ENCODE measurements at regions not wholly inside any gene's neighbourhood (a gene's known extent, or its start where the extent isn't known, plus 50 kb on each side); places are given as distances from the start of the nearest gene placed in this dataset.
A peak's percentile ranks its signal among the peaks of the same experiment; 100 is the strongest.

GRCh38 chr3:187977659-187978058 lies 176.3 kb upstream of the LPP start:
- no peak for DNase-seq

DNA sequence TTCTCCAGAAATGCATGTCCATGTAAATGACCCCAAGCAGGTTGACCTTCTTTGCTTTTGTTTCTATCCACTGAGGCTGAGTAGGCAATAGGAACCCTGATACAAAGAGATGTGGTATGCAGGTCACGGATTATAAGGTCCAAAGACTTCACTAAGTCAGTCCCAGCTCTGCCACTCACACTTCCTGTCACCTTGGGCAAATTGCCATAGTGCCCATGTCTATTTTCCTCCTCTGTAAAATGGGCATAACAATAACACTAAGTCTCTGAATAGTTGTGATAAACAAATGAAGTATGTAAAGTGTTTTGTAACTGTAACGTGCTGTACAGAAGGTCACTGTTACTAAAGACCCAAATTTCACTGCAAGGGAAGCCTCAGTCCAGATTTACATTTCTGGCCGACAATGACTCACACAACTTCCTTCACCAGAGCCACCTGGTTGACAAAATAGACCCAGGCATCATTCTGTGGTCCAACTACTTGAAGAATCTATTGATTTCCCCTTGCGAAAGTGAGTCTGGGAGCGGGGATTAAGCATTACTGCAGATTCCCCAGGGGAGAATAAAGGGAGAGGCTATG lies 175.4 kb upstream of the LPP start:
- DNase-seq = no peak

- no peak for DNase-seq
Measured at GRCh38 chr3:187979564-187979963, 174.4 kb upstream of the LPP start.

DNA sequence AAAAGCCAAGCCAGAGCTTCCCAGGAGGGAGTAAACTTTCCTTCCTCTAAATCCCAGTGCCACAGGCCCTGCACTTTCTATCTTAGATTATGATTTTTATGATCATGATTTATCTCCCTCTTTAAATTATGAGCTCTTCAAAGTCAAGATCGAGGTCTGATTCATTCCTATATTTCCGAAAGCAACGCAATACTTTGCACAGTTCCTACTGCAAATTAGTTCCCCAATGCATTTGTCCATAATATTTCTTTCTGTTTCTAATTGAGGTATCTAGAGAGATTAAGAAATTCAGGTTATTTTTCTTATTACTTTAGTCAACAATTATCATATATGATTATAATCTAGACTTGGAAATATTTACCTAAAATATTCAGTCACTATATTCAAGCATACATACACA lies 173.1 kb upstream of the LPP start:
- no peak for DNase-seq

DNA sequence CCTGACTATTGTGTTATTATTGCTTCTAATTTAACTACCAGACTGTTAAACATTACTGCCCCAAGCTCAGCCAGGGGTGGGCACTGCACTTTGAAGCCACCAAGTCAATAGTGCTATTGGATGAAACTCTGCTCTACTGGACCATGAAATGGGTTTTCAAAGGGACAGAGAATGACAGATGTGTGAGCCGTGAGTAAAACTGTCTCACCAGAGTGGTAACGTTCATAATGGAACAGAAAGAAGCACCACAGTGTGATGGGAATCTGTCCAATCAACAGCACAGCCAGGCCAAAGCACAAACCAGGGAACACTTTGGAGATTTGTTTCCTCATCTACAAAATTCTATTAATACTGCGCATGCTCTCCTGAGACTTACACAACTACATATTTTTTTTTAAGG lies 171.8 kb upstream of the LPP start:
- no peak for DNase-seq

DNA sequence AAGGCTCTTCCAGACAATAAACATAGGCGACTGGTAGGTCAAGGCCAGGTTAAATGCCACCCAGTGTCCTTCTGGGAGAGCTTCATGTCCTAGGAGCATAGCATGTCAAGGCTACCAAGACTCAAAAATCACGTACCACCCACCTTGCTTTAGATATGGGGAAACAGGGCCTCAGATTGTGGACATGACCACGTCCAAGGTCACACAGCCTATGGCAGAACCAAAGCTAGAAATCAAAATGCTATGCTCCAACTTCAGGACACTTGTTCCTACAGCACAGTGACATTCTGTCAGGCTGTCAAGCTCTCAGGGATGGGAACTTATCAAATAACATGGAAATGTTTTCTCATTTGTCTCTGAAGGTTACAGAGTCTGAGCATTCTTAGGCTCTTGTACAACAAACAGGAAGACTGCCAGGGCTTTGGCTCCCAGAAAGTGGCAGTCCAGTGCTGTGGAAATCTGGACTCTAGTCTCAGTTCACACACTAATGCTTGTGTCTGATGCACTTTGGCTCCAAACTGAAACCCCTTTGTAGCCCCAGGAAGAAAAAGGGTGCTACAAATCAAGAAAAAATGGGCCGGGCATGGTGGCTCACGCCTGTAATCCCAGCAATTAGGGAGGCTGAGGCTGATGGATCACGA lies 170.4 kb upstream of the LPP start:
- DNase-seq = no peak

DNA sequence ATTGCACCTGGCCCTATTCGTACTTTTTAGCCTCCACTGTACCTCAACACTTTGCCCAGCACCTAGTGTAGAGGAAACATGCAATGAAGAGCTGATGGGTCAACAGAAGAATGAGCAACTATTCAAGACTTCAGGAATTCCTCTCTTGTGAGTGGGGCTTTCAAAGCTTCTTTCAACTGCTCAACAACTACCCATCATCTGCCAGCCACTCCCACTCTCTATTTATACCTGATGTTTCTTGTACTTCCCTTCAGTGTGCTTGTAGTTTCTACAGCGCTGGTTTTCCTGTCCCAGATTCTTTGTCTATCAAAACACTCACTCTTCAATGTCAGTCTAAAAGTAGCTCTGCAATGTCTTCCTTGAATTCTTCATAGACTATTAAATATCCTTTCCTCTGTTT lies 168.3 kb upstream of the LPP start:
- DNase-seq = no peak

DNA sequence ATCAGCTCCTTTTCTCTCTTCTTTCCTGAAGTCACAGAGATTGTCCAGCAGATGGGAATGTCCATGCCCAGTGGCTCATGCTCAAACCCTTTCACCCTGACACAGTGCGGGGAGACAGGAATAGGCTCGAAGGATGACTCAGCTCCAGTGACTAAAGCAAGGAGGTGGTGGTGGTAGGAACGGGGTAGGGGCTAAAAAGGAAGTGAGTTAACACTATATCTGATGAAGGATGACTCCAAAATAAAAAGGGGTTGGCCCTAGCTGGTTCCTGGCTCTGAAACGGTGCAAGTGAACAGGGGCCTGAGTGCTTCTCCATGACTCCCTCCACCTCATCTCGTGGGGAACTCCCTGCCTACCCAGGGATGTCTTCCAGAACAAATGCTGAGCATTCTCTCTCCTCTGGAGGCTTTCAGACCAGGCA lies 167.4 kb upstream of the LPP start:
- DNase-seq = no peak

GRCh38 chr3:187987187-187987586 lies 166.8 kb upstream of the LPP start:
- DNase-seq = no peak

DNA sequence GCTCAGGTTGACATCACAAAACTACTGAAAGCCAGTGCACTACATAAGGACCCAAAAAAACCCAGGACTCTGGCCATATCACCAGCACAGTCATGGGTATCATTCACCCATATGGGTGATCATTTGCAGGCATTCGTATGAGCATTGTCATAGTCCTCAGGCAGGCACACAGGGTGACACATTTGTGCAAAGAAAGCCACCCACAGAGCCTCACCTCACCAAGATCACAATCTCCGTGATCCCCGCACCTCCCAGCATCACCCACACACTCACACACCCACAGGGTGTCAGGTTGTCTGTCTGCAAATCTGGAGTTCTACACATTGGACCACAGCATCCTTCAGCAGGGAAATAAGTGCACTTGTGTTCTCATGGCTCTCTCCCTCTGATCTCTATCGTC lies 166.0 kb upstream of the LPP start:
- no peak for DNase-seq

GRCh38 chr3:187989575-187990153 lies 164.3 kb upstream of the LPP start:
- no peak for DNase-seq

GRCh38 chr3:187992609-187993008 lies 161.3 kb upstream of the LPP start:
- no peak for DNase-seq

GRCh38 chr3:187994221-187995042 lies 159.5 kb upstream of the LPP start:
- no peak for DNase-seq

DNA sequence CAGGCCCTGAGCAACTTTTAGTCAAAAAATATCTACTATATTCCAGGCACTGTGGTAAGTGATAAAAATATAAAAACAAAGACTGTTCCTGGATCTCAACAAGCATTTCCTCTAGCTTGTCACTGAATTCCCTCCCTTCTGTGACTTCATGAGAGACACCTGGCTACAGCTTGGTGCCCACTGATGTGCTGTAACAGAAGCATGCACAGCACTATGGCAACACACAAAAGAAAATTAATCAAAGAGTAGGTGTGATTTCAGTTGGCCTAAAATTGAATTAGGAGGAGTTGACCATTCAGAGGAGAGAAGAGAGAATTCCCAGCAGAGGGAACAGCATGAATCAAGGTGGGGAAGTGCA lies 158.9 kb upstream of the LPP start:
- DNase-seq = no peak

DNA sequence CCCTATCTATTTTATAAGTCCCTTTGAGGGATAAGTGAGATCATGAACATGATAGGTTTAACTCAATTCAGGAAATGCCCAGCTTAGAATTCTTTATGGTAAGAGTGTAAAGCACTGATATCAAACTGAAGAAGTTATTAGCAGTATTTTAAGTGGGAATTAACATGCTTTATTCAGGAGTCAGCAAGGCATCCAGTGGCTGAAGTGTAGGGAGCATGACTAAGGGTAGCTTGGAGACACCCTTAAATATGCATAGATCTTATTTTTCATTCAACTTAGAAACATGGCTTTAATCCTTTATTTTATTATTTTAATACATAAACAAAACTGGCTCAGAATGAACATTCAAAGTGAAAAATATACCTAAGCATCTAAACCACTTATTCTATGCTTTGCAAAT lies 158.3 kb upstream of the LPP start:
- no peak for DNase-seq

GRCh38 chr3:187996609-187997008 lies 157.3 kb upstream of the LPP start:
- peak; percentile 53 to 86 for DNase-seq

DNA sequence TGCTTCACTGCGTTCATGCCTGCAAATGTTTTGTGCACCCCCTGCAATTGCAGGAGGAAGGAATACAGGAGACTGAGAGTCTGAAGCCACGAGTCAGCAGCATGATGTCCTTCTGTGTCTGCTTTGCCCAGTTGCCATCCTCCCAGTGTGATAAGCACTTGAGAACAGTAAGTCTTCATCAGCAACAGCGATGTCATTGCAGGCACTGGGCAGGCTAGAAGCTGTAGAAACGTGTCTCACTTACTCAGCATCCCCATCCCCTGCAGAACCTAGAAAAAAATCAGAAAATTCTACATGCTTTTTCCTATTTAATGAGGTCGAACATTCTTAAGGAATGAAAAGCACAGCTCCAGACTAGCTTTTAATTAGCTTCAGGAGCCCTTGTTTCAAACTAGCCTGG lies 156.5 kb upstream of the LPP start:
- DNase-seq = no peak

- no peak for DNase-seq
Measured at GRCh38 chr3:187997946-187998561, 155.9 kb upstream of the LPP start.

DNA sequence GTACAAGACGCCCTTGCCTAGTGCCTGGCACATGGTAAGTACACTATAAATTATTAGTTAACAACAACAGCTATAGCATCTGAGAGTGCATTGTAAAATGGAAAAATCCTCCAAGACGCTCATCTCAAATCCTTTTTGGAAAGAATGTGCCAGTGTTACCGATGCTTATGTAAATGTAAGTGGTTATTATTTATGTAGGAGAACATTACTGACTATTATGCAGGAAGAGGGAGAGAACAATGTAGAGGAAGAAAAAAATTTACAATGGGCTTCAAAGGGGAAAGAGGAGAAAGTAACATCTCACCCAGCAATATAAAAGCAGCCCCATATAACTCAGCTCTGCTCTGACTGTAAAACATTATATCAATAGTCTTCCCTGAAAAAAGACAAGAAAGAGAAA lies 155.3 kb upstream of the LPP start:
- DNase-seq = no peak

DNA sequence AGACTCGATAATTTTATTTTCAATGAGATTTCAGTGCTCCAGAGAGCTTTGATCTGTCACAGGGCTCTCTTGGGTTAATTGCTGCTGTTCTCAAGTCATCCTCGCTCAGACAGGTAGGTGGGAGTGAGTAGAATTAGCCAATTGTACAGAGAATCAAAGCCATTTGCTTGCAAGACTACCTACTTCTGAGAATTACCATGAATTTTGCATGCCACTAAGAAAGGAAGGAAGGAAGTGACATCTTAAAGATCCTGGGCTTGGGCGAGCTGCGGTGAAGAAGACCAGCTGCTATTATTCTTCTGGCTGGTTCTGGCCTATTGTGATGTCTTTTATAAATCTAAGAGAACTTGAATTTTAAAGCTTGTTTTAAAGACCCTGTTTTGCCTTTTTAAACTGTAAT lies 154.1 kb upstream of the LPP start:
- no peak for DNase-seq

DNA sequence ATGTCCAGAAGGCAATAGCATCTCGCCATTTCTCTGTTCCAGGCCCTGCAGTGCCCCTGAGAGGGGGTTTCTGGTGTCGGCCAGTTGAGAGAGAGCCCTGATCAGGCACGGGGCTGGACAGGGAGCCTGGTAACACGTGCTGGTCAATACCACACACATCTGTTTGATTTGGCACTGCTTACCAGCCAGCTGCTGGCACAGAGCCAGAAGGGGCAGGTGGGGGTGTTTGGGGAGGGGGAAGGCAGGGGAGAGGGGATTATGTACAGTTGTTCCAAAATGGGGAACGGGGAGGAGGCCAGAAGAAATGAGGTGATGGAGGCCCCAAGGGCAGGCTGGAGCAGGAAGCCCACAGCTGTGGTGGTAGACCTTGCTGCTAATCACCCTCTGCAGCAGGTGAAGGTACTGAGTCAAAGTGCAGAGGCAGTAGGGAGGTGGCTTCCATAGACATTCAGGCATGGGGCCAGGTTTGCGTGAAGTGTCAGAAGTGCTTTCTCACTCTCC lies 153.5 kb upstream of the LPP start:
- DNase-seq = peak; percentile 27 to 68

- DNase-seq = no peak
Measured at GRCh38 chr3:188001093-188001492, 152.9 kb upstream of the LPP start.

DNA sequence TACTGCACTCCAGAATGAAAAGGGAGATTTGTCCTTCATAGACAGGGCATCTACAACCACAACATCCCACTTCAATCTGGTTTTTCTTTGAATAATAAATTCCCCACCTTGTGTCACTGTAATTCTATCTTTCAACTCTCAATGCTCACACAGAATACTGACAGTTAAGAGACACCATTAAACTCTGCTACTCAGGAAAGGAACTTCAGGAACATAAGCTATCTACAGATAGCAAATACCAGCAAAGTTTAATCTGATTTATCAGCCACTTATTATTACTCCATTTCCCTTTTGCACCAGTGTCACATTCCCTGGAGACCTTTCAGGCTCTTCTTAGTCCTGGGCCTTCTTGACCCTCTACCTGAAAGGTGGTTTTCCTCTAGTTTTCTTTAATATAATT lies 152.0 kb upstream of the LPP start:
- DNase-seq = no peak
